ENCODE measurements at regions not wholly inside any gene's neighbourhood (a gene's known extent, or its start where the extent isn't known, plus 50 kb on each side); places are given as distances from the start of the nearest gene placed in this dataset.

DNA sequence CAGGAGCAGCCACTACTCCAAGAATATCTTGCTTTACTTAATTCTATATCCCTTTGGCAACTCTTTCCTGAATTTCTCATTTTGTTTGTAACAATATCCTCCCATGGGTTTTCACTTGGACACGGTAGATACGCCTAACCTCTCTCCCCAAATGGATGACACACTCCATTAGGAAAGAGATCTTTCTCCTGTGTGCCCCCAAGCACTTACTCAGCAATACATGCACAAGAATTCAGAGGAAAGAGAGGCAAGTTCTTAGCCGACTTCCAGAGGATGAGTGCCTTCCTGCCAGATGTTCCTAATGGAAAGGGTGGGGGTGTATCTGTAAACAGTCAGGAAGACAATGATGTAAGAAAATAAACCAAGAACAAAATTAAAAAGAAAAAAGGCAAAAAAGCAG, 844.5 kb downstream of the NLGN4Y start:
- TF ChIP-seq POLR2AphosphoS5 (IDR thresholded peaks at IDR 0.05; ENCODE audit: low read depth, low read length), result no peak
- TF ChIP-seq POLR2A (IDR thresholded peaks at IDR 0.05; ENCODE audit: low read depth, low read length), result no peak
- TF ChIP-seq TAF1 (IDR thresholded peaks at IDR 0.05; ENCODE audit: low read depth, low read length), result no peak
- no peak for TF ChIP-seq POU2F2 (IDR thresholded peaks at IDR 0.05; ENCODE audit: low read depth, low read length)
- no peak for TF ChIP-seq SPI1 (IDR thresholded peaks at IDR 0.05; ENCODE audit: low read depth, low read length)
- no peak for TF ChIP-seq PAX5 (IDR thresholded peaks at IDR 0.05; ENCODE audit: insufficient read depth, low read length, severe bottlenecking)
- DNase-seq (ENCODE audit: insufficient read length, low spot score) (no peak), FAIRE-seq (no peak)

DNA sequence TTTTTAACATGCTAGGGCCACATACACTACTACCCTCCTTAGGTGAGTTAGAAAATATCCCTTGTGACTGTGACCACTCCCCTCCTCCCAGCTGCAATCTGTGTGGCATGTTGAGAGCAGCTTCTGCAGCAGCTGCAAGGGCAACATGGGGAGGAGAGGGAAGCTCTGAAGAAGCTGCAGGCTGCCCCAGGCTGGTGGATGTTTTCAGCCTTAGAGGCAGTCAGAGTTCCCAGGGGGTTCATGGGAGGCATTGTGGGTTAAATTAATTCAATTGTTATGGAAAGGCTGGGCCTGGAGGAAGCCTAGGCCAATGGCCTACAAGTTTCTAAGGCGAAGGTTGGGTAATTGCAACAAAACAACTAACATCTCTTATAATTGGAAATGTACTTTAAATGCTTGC, 860.8 kb downstream of the NLGN4Y start:
- TF ChIP-seq TAF1 (IDR thresholded peaks at IDR 0.05; ENCODE audit: low read depth, low read length) (no peak), POLR2A (IDR thresholded peaks at IDR 0.05; ENCODE audit: low read depth, low read length) (no peak), SPI1 (IDR thresholded peaks at IDR 0.05; ENCODE audit: low read depth, low read length) (no peak), POLR2AphosphoS5 (IDR thresholded peaks at IDR 0.05; ENCODE audit: low read depth, low read length) (no peak), PAX5 (IDR thresholded peaks at IDR 0.05; ENCODE audit: insufficient read depth, low read length, severe bottlenecking) (no peak), POU2F2 (IDR thresholded peaks at IDR 0.05; ENCODE audit: low read depth, low read length) (no peak)
- FAIRE-seq, result no peak
- no peak for DNase-seq (ENCODE audit: insufficient read length, low spot score)

DNA sequence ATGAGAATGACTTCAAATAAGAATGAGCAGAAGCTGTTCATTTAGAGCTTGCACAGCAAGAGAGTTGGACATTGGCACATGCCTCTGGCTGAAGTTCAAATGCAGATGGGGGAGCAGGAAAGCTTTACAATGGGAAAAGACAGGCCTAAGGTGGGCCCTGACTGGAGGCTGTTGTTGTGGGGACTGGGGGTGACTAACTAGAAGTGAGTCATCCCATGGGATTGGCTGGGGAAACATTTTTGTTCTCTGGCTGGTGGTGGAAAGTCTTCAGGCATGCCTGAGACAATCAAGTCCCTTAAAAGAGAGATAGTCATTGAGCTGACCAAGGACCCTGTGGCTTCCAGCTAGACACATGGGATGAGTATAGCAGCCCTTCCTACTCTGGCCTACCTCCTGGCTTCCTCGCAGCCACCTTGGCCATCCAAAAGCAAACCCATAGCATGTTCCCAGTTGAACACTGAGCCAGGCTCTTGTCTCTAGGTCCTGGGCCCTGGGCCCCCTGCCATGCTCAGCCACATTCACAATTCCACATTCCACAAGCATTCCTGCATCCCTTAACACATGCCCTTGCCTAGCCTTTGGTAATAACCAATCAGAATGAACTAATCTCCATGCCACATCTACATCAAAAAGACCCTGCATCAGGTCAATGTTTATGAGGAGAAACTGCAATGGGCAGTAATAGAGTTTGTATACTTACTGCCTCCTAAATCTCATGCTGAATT, 873.4 kb downstream of the NLGN4Y start:
- no peak for DNase-seq (ENCODE audit: insufficient read length, low spot score)
- no peak for TF ChIP-seq PAX5 (IDR thresholded peaks at IDR 0.05; ENCODE audit: insufficient read depth, low read length, severe bottlenecking)
- no peak for TF ChIP-seq SPI1 (IDR thresholded peaks at IDR 0.05; ENCODE audit: low read depth, low read length)
- TF ChIP-seq TAF1 (IDR thresholded peaks at IDR 0.05; ENCODE audit: low read depth, low read length), result no peak
- TF ChIP-seq POLR2AphosphoS5 (IDR thresholded peaks at IDR 0.05; ENCODE audit: low read depth, low read length), result no peak
- TF ChIP-seq POU2F2 (IDR thresholded peaks at IDR 0.05; ENCODE audit: low read depth, low read length), result no peak
- TF ChIP-seq POLR2A (IDR thresholded peaks at IDR 0.05; ENCODE audit: low read depth, low read length), result no peak
- no peak for FAIRE-seq

DNA sequence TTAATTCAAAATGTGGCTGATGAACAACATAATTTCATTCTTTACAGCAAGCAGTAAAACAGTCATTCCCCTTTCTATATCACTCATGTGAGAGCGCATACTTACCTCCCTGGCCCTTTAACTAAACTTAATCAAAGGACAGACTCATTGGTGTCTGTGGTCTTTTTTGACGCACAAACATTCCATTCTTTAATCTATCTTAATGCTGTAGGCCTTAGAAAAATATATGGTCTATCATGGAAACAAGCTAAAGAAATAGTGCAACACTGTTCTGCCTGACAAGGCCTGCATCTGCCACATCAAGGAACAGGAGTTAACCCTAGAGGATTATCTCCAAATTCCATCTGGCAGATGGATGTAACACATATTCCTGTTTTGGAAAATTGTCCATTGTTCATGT, 878.1 kb downstream of the NLGN4Y start:
- FAIRE-seq, result no peak
- DNase-seq (ENCODE audit: insufficient read length, low spot score), result no peak
- TF ChIP-seq TAF1 (IDR thresholded peaks at IDR 0.05; ENCODE audit: low read depth, low read length), result no peak
- no peak for TF ChIP-seq POLR2AphosphoS5 (IDR thresholded peaks at IDR 0.05; ENCODE audit: low read depth, low read length)
- no peak for TF ChIP-seq POU2F2 (IDR thresholded peaks at IDR 0.05; ENCODE audit: low read depth, low read length)
- TF ChIP-seq PAX5 (IDR thresholded peaks at IDR 0.05; ENCODE audit: insufficient read depth, low read length, severe bottlenecking), result no peak
- no peak for TF ChIP-seq SPI1 (IDR thresholded peaks at IDR 0.05; ENCODE audit: low read depth, low read length)
- no peak for TF ChIP-seq POLR2A (IDR thresholded peaks at IDR 0.05; ENCODE audit: low read depth, low read length)

DNA sequence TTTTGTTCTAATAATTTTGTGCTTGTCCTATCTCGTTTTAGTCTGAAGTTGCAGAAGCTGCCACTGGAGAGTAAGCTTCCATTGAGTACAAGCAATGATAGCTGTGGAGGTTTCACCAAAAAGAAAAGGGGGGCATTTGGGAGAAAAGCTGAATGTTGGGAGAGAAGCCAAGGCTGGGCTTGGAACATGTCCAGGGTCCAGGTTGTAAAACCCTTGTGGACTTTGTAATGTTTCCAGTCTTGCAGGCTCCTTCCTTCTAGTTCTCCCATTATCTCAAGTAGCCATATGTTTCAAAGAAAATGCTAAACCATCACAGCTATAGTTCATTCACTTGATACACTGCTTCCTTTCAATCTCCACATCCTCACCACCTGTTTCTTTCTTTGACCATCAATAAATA, 880.2 kb downstream of the NLGN4Y start:
- DNase-seq (ENCODE audit: insufficient read length, low spot score), result no peak
- TF ChIP-seq POLR2AphosphoS5 (IDR thresholded peaks at IDR 0.05; ENCODE audit: low read depth, low read length) (no peak), POU2F2 (IDR thresholded peaks at IDR 0.05; ENCODE audit: low read depth, low read length) (no peak), SPI1 (IDR thresholded peaks at IDR 0.05; ENCODE audit: low read depth, low read length) (no peak), POLR2A (IDR thresholded peaks at IDR 0.05; ENCODE audit: low read depth, low read length) (no peak), PAX5 (IDR thresholded peaks at IDR 0.05; ENCODE audit: insufficient read depth, low read length, severe bottlenecking) (no peak), TAF1 (IDR thresholded peaks at IDR 0.05; ENCODE audit: low read depth, low read length) (no peak)
- no peak for FAIRE-seq

DNA sequence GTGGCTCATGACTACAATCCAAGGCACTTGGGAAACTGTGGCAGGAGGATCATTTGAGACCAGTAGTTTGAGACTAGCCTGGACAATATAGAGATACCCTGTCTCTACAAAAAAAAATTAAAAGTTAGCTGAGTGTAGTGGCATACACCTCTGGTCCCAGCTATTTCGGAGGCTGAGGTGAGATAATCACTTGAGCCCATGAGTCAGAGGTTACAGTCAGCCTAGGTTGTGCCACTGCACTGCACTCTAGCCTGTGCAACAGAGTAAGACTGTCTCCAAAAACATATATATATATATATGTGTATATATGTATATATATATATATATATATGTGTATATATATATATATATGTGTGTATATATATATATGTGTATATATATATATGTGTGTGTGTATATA, 890.8 kb downstream of the NLGN4Y start:
- TF ChIP-seq POLR2AphosphoS5 (IDR thresholded peaks at IDR 0.05; ENCODE audit: low read depth, low read length), result no peak
- no peak for TF ChIP-seq POU2F2 (IDR thresholded peaks at IDR 0.05; ENCODE audit: low read depth, low read length)
- TF ChIP-seq TAF1 (IDR thresholded peaks at IDR 0.05; ENCODE audit: low read depth, low read length), result no peak
- no peak for TF ChIP-seq POLR2A (IDR thresholded peaks at IDR 0.05; ENCODE audit: low read depth, low read length)
- TF ChIP-seq PAX5 (IDR thresholded peaks at IDR 0.05; ENCODE audit: insufficient read depth, low read length, severe bottlenecking), result no peak
- no peak for TF ChIP-seq SPI1 (IDR thresholded peaks at IDR 0.05; ENCODE audit: low read depth, low read length)
- FAIRE-seq (no peak), DNase-seq (ENCODE audit: insufficient read length, low spot score) (no peak)

DNA sequence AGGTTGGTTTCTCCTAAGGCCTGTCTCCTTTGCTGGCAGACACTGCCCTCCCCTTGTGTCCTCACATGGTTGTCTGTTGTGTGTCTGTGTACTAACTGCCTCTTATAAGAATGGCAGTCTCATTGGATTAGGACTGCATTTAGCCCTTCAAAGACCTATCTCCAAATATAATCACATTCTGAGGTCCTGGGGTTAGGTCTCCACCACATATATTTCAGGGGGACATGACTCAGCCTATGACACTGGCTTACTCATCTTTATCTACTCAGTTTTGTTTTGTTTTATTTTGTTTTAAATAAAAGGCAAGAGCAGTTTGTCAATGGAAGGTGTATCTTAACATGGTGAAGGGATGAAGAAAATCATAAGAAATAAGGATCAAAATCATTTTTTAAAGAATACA, 894.3 kb downstream of the NLGN4Y start:
- TF ChIP-seq SPI1 (IDR thresholded peaks at IDR 0.05; ENCODE audit: low read depth, low read length) (no peak), POLR2AphosphoS5 (IDR thresholded peaks at IDR 0.05; ENCODE audit: low read depth, low read length) (no peak), POLR2A (IDR thresholded peaks at IDR 0.05; ENCODE audit: low read depth, low read length) (no peak), TAF1 (IDR thresholded peaks at IDR 0.05; ENCODE audit: low read depth, low read length) (no peak)
- DNase-seq (ENCODE audit: insufficient read length, low spot score) (no peak), FAIRE-seq (no peak)

DNA sequence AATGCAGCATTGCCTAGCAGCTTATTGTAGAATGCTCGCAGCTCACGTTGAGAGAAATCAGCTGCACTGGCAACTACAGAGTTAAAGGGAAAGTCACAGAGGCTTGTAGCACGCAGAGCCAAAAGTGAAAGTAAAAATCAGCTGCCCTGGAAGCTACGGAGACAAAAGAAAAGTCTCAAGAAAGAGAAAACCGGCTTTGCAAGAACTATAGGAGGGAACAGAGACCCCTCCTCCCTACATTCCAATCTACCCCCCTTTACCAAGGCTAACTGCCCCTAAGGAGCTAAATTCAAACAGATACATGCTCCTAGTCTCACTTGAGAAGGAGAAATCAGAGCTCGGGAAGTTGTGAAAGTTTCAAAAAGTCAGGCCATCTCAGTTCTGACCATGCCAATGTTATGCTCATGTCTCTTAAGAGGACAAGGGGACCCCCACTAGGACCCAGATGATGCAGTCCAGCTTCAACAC, 900.4 kb downstream of the NLGN4Y start:
- DNase-seq (ENCODE audit: insufficient read length, low spot score), result no peak
- no peak for FAIRE-seq
- TF ChIP-seq POLR2AphosphoS5 (IDR thresholded peaks at IDR 0.05; ENCODE audit: low read depth, low read length) (no peak), PAX5 (IDR thresholded peaks at IDR 0.05; ENCODE audit: insufficient read depth, low read length, severe bottlenecking) (no peak), SPI1 (IDR thresholded peaks at IDR 0.05; ENCODE audit: low read depth, low read length) (no peak)

DNA sequence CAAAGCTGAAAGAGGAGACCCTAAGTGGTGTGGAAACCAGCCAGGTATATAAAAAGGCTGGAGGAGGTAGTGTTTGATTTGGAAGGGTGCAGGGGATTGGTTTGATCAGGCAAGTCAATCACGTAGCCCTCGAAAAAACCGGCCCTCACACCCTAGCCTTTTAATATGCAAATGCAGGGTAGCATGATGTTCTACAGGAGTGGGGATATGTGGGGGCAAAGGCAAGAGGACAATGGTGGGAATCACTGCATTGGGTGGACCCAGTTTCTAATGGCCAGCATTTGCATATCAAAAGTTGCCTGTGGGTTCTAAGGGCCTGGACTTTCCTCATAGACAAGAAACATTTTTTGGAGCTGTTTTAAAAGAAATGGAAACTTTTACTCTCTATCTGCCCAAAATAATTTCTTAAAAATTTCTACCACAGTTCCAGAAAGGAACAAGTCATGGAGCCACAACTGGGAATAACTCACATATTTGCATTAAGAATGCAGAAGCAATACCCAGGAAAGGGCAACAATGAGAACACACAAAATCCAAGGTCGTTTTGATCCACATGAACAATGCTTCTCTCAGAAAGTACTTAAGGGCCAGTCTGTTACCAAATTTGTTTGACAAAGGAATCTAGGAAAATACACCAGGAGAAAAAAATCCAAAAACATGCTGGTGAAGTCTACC, 915.8 kb downstream of the NLGN4Y start:
- no peak for FAIRE-seq
- no peak for DNase-seq (ENCODE audit: insufficient read length, low spot score)
- TF ChIP-seq PAX5 (IDR thresholded peaks at IDR 0.05; ENCODE audit: insufficient read depth, low read length, severe bottlenecking), result no peak
- TF ChIP-seq POU2F2 (IDR thresholded peaks at IDR 0.05; ENCODE audit: low read depth, low read length), result no peak
- no peak for TF ChIP-seq POLR2A (IDR thresholded peaks at IDR 0.05; ENCODE audit: low read depth, low read length)
- TF ChIP-seq POLR2AphosphoS5 (IDR thresholded peaks at IDR 0.05; ENCODE audit: low read depth, low read length), result no peak
- TF ChIP-seq TAF1 (IDR thresholded peaks at IDR 0.05; ENCODE audit: low read depth, low read length), result no peak
- TF ChIP-seq SPI1 (IDR thresholded peaks at IDR 0.05; ENCODE audit: low read depth, low read length), result no peak

Measured in GM12891 (cell line).